Left kidney (tissue), 1 donor: ENCODE measurements at regions not wholly inside any gene's neighbourhood (a gene's known extent, or its start where the extent isn't known, plus 50 kb on each side); places are given as distances from the start of the nearest gene placed in this dataset.

Experiments used
- DNase-seq: peaks from one replicate; pipeline ENCODE4 v3.0.0-alpha.2; 2013

DNA sequence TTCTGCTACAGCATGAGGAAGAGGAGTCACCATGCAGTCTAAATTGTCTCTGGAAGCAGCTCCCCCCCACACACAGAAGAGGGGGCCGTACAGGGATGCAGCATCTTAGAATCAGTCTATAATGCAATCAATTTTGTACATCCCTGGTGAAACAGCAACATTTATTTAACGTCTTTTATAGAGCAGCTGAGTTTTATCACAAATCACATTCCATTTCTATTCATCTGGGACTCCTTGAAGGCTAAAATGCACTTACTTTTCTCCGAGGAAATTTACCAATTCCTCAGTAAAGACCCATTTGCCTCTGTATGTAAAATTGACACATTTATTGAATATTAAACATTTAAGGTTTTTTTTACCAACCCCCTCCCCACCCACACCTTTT lies 193.9 kb downstream of the PHETA1 start:
- no peak for DNase-seq

DNA sequence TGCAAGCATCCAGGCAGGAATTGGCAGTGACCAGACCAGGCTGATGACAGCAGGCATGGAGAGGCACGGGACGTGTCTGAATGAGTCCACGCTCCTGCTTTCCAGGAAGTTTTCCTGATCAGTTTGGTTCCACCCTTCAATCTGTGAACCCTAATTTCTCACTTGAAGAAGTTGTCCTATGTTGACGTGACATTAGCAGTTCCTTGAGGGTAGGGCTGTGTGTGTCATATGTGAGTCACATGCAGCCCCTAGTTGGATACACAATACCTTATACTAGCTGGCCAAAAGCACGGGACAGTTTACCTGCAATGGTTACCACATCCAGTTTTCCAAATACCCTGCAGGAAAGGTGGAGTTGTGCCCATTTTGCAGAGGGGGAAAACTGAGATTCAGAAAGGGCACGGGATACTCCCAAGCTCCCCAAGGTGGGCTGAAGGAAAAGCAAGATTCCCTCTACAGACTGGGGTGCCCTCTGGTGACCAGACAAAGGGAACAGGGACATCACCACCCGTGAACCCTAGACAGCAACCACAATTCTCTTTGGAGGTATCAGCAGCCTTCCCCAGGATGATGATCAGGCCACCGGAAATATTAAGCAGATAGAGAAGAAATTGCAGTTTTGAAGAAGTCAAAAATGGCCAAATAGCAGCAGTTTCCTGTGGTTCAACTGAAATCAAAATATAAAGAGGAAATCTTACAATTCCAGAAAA lies 194.5 kb downstream of the PHETA1 start:
- no peak for DNase-seq

DNA sequence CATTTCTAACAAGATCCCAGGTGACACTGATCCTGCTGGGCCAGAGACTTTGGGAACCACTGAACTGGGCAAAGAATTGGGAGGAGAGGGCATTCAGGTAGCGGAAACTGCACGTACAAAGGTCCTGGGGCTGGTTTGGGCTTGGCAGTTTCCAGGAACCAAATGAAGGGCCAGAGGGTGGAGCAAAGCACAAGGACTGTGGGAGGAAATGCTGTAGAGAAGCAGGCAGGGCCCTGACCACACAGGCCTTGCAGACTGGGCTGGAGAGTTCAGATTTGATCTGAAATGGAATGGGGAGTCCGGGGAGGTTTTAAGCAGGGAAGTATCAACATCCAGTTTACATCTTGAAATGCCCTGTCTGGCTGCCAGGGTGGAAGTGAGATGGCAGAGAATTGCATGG lies 195.1 kb downstream of the PHETA1 start:
- no peak for DNase-seq

DNA sequence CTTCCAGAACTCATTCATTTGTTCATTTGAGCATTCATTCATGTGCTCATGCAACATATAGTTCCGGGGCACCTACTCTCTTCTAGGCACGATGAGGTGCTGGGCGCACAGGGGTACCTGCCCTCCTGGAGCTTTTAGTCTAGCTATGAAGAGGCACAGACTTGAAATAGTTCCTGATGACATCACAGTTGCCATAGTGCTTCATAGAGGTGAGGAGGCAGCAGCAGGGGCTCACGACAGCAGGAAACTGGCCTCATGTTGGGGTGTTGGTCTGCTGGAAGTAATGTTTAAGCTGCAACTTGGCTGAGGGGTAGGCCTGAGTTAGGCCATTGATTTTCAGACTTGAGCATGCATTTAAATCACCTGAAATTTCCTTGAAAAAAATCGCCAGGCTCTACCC lies 195.5 kb downstream of the PHETA1 start:
- no peak for DNase-seq

DNA sequence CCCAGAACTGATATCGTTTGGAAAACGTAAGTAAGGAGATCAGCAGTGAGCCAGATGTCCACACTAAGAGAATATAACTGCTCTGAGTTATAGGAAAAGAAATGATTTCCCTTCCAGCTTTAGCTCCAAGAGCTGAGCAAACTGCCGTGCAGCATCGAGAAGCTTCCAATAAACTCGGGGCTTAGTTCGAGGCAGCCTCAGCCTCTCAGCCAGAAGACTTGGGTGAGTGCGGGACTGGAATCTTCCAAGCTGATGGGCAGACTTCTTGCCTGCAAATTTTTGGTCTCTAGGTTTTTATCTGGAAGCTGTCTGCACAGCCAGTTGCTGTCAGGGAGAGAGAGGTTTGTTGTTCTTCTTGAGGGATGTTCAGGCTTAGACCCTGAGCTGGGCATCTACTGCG lies 196.1 kb downstream of the PHETA1 start:
- no peak for DNase-seq

DNA sequence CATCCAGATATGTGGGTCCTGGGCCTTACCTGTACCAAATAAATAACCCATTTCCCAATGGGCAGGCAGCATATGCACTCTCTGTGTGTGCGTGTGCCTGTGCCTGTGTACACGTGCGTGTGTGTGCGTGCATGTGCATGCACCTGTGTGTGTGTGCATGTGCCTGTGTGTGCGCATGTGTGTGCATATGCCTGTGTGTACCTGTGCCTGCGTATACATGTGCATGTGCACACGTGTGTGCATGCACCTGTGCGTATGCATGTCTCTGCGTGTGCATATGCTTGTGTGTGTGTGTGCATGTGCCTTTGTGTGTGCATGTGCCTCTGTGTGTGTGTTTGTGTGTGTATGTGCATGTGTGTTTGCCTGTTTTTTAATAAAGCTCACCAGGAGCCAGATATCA lies 197.1 kb downstream of the PHETA1 start:
- DNase-seq, result no peak

DNA sequence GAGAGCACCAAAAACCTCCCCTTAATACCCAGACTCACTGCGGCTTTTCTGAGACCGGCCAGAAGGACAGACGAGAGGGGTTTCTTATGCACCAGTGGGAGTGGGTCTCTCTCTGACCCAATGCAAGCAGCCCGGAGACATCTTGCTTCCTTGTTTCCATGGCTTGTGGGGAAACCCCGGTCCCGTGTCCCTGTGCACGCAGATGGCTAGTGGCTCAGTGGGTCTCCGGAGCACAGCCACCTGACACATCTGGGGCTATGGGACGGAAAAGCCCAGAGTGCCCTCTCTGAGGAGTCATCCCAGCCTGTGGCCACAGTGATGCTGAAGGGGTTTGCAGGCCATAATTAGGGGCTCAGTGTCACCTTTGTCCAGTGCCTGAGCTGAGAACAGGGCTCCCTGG lies 197.6 kb downstream of the PHETA1 start:
- DNase-seq, result no peak

DNA sequence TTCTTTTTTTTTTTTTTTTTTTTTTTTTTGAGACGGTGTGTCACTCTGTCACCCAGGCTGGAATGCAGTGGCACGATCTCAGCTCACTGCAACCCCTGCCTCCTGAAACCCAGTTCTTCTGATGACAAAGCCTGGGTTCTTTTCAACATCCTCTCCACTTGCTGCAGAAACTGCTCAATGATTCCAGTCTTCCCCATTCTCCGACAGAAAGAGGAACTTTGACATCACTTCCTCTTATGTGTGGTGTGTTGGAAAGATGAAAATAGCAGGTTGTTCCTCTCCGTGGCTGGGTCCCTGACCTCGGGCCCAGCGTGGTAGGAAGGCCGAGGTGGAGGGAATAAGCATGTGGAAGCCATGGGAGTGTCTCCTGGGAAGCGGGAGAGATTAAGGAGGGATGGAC lies 198.4 kb downstream of the PHETA1 start:
- no peak for DNase-seq

DNA sequence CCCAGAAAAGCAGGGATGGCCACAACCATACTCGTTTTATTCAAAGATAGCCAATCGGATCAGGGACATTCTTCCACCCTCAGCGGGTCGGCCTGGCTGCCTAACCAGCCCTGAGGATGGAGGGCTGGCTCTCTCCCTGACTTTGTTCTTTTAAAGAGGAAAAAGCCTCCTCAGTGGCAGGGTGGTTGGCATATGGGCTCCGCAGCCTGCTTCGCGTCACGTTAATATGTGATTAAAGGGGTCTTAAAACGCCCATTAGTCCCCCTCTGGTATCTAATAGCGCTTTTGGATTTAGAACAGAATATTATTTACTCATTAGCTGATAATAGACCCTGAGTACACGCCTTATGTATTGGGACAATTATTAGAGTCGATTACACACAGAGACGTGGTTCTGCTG lies 199.4 kb downstream of the PHETA1 start:
- no peak for DNase-seq

DNA sequence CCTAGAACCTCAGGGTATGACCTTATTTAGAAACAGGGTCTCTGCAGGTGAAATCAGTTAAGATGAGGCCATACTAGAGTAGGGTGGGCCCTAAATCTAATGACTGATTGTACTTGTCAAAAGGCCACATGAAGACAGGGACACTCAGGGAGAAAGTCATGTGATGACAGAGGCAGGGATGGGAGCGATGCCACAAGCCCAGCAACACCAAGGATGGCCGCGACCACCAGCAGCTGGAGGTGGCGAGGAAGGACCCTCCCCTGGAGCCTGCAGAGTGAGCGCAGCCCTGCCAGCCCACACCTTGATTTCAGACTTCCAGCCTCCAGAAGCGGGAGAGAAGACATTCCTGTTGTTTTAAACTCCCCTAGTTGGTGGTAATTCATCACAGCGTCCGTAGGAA lies 199.9 kb downstream of the PHETA1 start:
- DNase-seq, result no peak

DNA sequence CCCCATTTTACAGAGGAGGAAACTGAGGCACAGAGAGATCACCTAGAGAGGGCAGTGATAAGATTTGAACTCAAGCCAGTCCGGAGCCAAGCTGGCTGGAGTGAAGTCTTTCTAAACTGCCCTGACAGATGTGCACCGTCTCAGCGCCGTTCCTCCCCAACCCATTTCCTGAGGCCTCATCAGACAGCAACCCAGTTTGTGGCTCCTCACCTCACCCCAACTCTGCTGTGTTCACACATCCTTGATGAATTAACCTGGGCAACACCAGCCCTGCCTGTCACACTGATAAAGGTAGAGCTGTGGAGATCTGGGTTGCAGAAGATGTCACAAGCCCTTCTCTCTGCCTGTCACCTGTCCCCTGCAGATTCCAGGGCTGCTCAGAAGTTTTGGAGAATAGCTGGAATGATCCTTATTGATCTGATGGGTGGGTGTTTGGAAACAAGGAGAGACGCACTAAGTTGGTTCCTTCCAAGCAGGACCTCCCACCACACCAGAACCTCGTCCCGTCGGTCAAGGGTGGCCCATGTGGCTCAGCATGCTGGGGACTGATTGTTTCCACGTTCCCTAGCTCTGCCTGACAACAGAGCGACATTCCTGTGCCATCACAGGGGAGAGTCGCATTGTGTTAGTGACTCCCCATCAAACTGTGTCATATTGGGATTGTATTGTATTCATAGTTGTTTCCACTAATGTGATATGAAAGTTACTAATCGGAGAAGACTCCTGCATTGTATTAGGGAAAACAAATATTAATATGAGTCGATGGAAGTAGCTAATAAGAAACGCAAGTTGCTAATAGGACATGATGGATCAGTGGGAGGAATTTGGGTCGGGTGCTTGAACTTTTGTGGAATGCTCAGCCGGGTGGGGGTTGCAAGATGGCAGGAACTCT lies 200.6 kb downstream of the PHETA1 start:
- DNase-seq, result no peak

DNA sequence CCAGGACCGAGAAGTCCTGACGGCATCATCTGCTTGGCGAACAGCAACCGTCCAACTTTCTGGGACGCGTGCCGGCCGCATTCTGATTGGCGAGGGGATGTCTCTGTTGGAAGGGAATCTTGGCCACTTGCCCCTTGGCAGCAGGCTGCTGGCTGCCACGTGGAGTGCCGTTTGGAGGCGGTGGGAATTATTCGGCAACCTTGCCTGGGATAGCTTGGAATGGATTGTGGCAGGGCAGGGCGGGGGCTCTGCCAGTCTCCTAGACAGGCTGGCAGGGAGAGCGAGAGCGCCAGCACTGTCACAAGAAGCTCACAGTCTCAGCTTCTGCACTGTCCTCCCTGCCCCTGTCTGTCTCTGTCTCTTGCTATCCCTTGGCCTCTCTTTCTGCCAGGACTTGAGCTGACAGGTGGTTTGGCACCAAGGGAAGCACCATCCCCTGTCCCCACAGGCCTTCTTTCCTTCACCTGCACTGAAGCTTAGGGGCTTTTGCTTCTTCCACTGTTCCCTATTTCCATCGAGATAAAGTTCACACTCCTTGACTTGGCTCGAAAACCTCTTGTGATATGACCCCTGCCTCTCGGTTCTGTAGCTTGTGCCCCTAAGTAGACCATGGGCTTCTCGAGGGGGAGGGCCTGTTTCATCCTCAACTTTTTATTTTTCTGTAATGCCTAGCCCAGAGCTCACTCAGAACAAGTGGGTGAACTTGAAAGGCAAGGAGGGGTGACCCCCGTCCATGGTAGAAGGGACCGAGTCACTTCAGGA lies 201.9 kb downstream of the PHETA1 start:
- DNase-seq, result no peak

DNA sequence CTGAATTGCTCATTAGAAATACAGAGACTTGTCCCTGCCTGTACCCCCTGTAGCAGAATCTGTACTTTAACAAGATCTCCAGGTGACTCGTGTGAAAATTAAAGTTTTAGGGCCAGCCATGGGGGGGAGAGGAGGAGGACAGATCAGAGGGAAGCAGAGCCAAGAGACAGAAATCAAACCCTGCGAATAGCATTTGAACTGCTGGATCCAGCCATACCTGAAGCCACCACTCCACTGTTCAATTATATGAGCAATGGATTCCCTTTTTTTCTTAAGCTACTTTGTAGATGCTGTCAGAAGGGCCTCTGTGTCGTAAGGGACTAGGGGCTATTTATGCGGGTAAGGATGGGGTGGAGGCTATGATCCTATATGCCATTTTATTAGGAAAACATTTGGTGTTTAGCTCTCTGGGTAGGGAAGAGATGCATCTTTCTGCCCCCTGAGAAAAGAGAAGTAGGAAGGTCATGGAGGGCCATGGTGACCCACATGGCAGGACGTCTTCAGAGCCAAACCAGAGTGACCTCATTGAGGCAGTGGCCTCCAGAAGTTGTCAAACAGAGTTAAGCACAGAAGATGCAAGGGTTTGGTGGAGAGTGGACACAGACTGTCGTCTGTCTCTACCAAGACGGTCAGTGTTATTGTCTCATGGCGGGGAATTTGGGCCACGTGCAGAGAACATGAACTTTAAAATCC lies 203.9 kb downstream of the PHETA1 start:
- DNase-seq, result no peak

DNA sequence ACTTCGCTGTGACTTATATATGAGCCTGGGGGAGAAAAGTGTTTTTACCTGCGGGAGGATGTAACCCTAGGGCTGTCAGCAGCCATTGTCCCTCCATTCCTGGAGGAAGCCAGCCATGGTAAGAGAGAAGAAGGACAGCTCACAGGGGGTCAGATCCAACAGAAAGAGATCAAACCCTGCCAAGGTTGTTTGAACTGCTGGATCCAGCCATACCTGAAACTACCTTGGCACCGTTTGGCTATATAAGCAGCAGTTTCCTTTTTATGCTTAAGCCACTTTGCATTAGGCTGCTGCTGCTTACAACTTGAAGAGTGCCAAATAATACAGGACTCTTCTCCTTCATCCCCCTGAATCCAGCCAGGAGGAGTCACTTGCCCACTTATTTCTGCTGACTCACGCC lies 205.5 kb downstream of the PHETA1 start:
- no peak for DNase-seq

DNA sequence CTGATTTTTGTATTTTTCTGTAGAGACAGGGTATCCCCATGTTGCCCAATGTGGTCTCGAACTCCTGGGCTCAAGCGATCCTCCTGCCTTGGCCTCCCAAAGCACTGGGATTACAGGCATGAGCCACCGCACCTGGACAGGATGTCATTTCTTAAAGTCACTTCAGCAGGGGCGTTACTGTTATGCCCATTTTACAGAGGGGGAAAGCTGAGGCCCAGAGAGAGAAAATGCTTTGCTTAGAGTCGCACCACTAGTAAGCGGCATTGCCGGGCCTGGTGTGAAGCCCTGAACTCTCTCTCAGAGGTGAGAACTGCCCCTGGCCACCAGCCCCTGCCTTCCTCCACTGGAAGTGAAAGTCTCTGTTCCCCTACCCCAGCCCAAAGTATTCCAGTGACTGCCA lies 207.0 kb downstream of the PHETA1 start:
- DNase-seq, result no peak

DNA sequence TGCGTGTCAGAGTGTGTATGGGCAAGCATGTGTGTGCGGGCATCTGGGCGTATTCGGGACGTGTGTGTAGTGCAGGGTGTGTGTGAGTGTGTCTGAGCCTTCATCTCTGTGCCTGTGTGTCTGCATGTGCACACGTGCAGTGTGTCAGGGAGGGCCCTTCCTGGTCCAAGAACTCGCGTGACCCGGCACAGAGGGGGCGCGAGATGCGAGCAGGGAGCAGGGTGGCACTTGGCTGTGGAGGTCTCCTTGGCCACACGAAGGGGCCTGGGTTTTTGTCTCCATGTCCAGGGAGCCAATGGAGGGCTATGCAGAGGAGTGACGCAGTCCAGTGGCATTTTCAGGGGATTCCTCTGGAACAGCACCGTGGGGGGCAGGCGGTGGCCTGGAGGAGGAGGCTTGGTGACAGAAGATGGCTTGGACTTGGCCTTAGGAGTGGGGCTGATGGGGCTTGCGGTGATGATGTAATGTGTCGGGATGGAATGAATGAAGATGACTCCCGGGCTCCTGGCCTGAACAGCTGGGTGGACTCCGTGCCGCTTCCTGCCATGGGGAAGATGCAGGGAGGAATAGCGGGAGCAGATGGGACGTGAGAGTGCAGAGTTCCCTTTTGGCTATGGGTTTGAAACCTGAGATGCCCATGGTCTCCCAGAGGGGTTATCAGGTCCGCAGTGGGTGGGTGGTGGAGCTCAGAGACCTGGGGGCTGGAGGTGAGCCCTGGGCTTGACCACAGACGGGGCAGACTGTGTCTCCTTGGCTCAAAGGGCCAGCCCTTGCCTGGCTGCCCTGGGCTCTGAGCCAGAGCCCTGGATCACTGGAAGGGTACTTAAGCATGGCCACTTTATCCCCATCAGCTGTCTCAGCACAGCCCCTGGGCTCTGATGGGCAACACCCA lies 208.3 kb downstream of the PHETA1 start:
- DNase-seq, result no peak

DNA sequence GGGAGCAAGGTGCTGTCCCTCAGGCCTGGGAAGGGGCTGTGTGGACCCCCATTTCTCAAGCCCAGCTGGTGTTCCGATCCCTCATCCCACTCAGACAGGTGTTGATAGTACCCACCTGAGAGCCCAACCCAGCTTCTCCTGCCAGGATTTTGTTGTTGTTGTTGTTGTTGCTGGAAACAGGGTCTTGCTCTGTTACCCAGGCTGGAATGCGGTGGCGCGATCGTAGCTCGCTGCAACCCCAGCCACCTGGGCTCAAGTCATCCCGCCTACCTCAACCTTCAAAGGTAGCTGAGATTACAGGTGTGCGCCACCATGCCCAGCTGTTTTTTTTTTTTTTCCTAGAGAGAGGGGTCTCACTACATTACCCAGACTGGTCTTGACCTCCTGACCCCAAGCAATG lies 209.9 kb downstream of the PHETA1 start:
- no peak for DNase-seq

DNA sequence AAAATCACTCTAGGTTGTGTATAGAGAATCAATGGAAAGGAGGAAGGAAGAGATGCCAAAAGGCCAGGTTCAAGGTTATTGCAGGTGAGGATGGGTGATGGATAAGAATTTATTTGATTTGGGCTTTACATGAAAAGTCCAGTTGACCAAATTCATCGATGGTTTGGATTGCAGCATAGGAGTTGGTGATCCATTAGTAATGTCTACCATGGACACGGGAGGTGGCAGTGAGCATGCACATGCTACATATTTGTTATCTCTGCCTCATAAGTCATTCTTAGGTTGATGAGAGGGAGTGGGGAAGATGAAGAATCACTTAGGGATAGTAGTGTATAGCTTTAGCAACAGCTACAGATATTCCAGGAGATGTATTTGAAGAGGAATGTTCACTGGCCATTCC lies 211.4 kb downstream of the PHETA1 start:
- DNase-seq, result no peak

DNA sequence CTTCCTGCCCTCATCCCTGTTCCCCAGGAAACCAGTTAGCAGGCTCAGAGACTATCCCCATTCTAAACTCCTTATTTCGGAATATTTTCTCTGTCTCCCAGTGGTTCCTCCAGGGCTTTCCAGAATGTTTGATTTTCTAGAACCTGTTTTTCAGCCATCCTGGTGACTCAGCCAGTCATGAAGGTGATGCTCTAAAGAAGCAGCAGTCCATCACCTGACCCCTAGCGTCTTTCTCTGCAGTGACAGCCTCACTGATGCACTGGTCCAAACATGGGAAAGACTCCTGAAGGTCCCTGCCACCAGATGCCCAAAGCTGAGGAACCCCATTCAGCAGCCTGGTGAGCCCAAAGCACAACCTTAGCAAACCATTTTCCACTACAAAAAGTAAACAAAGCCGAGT lies 212.6 kb downstream of the PHETA1 start:
- no peak for DNase-seq

DNA sequence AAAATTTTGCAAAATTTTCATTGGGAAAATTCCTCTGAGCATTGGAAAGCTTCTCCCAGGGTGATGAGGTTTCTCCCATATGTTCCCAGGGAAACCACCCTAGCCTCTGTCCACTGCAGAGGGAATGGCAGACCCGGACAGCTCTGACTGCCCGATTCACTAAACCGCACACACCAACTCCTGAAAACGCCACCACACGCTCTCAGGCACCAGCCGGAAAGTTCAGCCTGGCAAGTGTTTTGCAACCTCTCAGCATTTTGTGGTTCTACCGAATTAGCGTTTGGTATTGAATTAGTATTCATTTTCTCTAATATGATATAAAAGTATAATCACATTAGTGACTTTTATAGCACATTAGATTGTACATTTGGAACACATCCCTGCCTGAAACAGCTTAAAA lies 213.4 kb downstream of the PHETA1 start:
- no peak for DNase-seq

DNA sequence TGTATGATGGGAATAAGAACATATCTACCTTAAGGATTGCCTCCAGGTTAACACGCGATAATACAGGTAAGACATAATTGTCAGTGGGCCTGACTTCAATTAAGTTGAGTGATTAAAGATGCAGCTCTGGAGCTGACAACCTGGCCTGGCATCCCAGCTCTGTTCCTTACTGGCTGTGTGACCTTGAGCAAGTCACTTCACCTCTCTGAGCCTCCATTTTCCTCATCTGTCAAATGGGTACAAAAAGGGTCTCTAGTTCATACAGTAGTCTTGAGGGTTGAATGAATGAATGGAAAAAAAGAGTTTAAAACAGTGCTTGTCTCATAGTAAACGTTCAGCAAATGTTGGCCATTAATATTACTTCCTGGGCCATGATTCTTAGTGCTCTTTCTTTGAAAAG lies 213.9 kb downstream of the PHETA1 start:
- DNase-seq, result no peak
